ENCODE measurements at regions not wholly inside any gene's neighbourhood (a gene's known extent, or its start where the extent isn't known, plus 50 kb on each side); places are given as distances from the start of the nearest gene placed in this dataset.

DNA sequence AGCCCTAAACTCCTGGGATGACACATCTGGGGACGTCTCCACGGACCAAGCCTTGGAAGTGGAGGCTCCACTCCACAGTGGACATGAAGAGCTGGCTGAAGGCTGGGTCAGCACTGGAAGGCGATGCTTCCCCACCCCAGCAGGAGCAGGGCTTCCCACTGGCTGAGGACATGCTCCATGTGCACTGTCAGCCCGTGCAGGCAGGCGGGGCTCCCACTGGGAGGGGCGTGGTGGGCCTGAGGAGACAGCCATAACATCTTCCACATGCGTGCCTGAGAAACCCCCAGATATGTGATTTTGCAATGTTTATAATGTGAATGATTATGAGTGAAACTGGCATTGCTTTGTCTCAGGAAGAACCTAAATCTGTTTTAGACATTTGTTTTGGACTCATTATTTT, 231.3 kb downstream of the KLF13 start:
- TF ChIP-seq, protein P1, sequence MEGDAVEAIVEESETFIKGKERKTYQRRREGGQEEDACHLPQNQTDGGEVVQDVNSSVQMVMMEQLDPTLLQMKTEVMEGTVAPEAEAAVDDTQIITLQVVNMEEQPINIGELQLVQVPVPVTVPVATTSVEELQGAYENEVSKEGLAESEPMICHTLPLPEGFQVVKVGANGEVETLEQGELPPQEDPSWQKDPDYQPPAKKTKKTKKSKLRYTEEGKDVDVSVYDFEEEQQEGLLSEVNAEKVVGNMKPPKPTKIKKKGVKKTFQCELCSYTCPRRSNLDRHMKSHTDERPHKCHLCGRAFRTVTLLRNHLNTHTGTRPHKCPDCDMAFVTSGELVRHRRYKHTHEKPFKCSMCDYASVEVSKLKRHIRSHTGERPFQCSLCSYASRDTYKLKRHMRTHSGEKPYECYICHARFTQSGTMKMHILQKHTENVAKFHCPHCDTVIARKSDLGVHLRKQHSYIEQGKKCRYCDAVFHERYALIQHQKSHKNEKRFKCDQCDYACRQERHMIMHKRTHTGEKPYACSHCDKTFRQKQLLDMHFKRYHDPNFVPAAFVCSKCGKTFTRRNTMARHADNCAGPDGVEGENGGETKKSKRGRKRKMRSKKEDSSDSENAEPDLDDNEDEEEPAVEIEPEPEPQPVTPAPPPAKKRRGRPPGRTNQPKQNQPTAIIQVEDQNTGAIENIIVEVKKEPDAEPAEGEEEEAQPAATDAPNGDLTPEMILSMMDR (IDR thresholded peaks at IDR 0.05), result no peak
- no peak for TF ChIP-seq POLR2A (IDR thresholded peaks at IDR 0.05)

Data from testis (tissue), 2 donors.